ENCODE measurements at regions not wholly inside any gene's neighbourhood (a gene's known extent, or its start where the extent isn't known, plus 50 kb on each side); places are given as distances from the start of the nearest gene placed in this dataset.
"Not testable (repeated sequence)": the region's sequence is repeated elsewhere in the genome, so short reads cannot be mapped to it uniquely, and the experiment has no call there.

DNA sequence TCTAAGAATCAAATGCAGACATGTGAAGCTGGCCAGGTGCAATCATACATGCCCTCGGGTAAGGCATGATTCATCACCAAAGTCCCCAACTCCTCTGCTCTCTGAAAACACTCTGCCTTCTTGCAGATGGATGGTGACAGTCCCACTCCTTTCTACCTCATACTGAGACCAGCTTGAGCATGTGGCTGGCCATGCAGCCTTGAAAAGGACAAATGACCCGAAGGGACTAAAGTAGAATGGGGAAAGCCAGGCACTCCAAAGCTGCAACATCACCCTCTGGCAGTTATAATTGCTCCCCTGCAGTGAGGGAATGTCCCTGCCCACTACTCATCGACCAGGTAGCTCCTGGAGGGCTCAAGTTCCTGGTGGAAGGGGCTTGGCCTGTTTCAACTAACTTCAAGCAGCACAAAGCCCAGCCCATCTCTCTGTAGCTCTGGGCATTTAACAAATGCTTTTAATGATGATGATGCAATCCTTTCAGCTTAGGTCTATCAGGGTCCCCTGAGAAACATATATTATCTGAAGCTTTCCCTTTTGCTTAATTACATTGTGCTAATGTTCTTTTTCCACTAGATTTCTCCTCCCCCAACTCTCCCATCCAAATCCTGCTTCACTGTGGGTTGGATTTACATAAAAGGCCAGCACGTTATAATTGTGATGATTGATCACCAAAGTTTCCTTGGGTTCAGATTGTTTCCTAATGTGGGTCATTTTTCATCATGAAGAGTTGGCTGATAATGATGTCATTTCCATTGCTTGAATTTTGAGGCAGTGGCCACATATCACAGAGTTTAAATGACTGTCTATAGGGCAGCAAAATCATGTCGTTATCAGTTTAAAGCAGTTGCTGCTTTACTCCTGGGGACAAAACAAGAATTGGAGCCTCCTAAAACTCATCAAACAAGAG lies 436.5 kb upstream of the SLC30A5 start:
- no peak for DNase-seq

GRCh38 chr5:68658810-68659372 lies 434.9 kb upstream of the SLC30A5 start:
- DNase-seq = no peak

DNA sequence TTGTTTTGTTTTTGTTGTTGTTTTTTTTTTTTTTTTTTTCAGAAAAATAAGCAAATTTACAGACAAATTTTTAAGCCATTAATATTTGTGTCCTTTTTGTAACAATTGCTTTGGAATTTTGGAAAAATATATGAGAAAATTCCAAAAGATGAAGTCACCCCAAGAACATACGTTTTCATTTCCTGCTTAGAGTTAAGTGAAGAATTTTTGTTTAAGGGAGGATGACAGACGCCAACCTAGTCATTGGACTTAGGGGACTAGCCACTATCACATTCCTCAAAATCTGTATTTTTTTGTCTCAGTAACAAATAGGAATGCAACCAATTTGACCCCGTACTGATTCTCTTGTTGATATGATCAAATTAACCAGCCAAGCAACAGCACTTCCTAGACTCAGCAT lies 433.9 kb upstream of the SLC30A5 start:
- DNase-seq = no peak

DNA sequence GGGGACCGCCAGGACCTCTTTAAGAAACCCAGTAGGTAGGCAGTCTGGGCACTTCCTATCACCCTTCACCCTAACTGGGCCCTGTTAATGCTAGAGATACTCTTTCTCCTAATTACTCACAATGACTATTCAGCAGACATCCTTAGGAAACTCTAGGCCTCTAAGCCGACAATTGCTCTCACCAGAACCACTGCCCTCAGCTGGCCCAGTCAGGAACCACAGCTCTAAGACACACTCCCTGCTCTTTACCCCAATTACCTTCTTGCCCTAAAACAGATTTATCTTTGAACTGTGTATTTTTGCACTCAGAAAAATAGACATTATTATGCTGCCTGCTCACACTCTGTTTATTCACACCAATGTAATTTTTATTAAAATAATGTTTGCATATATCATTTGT lies 432.6 kb upstream of the SLC30A5 start:
- DNase-seq = peak in 2 of 51 donors; percentile 5 to 15

- DNase-seq = no peak
These were observed 431.0 kb upstream of the SLC30A5 start for GRCh38 chr5:68662804-68663307.

GRCh38 chr5:68669864-68670575 lies 423.8 kb upstream of the SLC30A5 start:
- no peak for DNase-seq

DNA sequence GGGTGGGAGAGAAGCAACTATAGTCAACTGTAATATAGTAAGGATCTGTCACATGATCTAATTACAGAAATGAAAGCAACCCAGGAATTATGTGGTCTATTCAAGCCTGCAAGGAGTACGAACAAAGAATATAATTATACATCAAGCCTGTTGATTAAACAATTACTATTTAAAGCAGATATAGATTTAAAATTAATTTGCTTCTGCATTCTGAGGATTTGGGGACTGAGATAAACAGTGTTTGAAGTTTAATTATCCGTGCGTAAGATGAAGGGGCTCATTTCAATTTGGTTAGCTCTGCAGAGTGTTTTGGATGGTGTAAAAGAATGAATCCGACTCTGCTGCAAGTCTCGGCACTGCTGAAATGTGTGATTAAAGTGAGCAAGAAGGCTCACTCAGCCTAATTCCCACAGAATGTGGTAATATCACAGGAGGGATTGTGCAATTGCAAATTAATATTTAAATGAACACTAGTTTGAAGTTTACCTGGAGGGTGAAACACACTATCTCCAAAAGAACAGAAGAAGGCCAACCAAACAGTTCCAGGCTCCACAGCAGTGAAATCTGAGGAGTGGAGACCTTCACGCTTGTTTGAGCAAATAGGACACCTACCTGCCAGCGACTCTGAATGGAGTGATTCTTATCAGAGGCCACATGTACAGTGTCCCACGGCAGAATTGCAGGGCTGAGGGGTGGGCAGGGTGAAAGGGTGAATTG lies 420.6 kb upstream of the SLC30A5 start:
- DNase-seq = peak in 1 of 51 donors; percentile 15

DNA sequence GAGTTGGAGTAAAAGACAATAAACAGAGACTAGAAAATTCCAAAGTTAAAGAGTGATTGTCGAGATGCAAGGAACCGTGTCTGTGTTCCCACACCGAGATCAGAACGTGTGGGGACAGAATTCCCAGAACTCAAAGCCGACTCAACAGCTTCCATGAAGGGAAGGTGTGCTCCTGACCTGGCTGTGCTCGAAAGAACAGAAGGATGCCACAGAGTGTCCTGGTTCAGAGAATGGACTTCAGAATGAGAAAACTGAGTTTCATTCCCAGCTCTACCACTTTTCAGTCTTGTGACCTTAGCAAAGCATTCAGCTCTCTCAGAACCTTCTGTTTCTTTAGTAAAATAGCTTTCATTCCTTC lies 420.0 kb upstream of the SLC30A5 start:
- no peak for DNase-seq

GRCh38 chr5:68679041-68679440 lies 414.8 kb upstream of the SLC30A5 start:
- no peak for DNase-seq

- no peak for DNase-seq
These were observed 413.4 kb upstream of the SLC30A5 start for GRCh38 chr5:68680366-68680765.

DNA sequence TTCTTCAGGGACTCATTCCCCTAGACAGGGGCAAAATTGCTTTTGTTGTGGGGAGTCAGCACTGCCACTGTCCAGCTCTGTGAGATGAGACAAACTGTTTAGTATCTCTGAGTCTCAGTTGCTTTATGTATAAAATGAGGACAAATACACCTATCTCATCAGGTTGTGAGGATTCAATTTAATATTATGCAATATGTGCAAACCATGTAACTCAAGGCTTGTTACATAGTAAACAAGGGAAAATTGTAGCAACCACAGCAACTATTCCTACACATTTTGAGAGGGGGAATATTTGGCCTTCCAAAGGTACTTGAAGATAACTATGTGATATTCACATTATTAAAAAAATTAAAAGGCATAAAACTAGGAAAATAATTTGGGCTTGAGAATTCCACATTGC lies 411.9 kb upstream of the SLC30A5 start:
- no peak for DNase-seq

DNA sequence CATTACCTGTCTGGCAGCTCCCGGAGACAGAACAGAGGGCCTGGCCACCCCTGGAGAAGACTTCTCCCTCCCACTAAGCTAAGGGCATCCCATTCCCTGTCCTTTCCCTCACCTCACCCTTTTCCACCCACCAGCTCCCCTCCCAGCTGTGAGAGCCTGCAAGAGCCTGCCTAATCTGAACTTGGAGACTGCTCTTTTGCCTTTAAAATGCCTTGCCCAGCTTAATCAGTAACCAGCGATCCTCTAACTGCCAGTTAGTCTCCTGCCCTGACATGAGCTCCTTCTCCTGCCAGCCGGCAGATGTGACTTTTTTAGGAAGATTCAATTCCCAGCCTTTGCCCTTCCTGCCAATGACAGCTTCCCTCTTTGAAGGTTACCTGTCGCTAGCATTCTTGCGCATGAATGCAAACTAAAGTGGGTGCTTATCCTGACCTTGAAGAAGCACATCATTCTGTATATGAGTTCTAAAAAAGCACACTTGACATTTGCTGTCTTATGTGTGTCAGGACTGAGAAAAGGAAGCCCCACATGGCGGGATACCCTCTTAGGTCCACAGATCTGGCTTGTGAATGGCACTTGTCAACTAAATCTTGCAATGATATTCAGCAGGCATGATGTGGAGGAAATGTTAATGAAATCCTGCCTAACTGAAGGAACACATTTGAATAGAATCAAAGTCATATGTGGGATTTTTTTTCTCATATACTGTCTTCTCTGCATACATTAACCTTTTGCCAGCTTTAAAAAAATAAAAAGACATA lies 411.2 kb upstream of the SLC30A5 start:
- no peak for DNase-seq

GRCh38 chr5:68683632-68684036 lies 410.2 kb upstream of the SLC30A5 start:
- peak in 1 of 51 donors; percentile 24 for DNase-seq

DNA sequence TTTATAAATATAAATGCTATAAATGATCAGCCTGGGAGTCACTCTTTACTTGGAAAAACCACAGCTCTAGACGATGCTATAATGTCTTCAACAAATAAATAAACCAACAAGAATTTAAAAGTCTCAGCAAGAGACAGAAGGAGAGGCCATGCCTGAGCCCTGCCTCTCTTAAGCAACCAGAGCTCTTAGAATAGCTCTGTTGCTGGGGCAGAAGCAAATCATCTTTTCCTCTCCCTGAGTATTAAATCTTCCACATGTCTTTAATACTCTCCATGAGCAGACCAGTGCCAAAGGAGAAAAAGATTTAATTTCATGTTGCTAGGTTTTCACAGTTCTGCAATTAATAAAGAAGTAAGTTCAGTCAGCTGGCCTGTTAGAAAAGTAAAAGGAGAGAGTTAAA lies 408.0 kb upstream of the SLC30A5 start:
- DNase-seq = no peak

DNA sequence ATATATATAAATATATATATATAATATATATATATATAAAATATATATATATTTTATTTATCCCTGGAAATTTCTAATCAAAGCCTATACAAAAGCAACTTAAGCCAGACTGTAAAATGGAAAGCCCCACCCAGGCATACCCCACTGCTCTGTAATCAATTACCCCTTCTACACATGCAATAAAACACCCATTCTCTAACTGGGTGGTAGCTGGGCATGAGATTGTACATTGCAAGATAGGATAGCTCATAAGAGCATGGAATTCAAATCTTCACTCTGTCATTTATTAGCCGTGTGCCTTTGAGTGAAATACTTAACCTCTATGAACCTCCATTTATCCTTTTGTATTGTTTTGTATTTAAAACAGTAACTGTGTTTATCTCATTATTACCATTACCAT lies 405.3 kb upstream of the SLC30A5 start:
- no peak for DNase-seq

- no peak for DNase-seq
These were observed 404.8 kb upstream of the SLC30A5 start for GRCh38 chr5:68689010-68689409.

- not testable (repeated sequence) for DNase-seq
These were observed 401.9 kb upstream of the SLC30A5 start for GRCh38 chr5:68691874-68692273.

- DNase-seq = no peak
These were observed 395.5 kb upstream of the SLC30A5 start for GRCh38 chr5:68698025-68698940.

DNA sequence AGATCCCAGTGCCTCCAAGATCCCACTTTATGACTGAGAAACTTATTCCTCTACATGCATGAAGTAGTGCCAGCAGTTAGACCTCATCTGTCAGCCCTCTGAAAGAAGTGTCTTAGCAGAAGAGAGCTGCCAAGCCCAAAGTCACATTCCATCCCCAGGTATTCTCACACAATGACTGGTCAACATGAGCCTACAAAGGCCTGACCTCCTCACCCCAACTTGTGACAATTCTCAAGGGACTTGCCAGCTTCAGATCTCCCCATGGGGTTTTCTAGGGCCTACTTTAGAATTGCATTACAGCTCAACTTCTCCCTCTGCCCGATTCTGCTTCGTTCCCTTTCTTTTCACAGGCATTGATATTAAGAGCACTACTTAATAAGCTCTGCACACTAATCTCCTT lies 393.8 kb upstream of the SLC30A5 start:
- no peak for DNase-seq

- DNase-seq = no peak
These were observed 386.2 kb upstream of the SLC30A5 start for GRCh38 chr5:68707575-68707974.

Measured in hypothalamus (tissue), 51 donors.